ENCODE measurements at regions not wholly inside any gene's neighbourhood (a gene's known extent, or its start where the extent isn't known, plus 50 kb on each side); places are given as distances from the start of the nearest gene placed in this dataset.
A peak's percentile ranks its signal among the peaks of the same experiment; 100 is the strongest.
"Not testable (repeated sequence)": the region's sequence is repeated elsewhere in the genome, so short reads cannot be mapped to it uniquely, and the experiment has no call there.

GRCh38 chr12:124651516-124652273 lies 84.3 kb upstream of the NCOR2 start:
- DNase-seq (ENCODE audit: low spot score) = no peak

DNA sequence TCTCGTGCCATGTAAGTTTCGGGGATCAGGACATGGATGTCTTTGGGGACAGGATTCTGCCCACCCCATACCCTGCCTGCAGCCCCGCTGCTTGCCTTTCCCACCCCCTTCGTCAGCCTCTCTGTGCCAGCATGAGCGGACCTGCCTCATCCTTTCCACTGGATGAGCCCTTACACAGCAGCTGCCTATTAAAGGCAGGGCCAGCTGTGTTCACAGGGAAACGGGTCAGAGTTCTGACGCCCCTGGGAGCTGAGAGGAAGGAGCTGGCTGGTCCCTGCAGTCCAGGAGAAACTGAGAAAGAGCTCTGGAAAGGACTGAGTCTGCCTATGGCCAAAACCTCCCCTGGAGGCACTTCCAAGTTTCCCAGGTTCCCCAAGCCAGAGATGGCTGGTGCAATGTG lies 83.5 kb upstream of the NCOR2 start:
- no peak for DNase-seq (ENCODE audit: low spot score)

GRCh38 chr12:124648710-124649384 lies 81.4 kb upstream of the NCOR2 start:
- DNase-seq (ENCODE audit: low spot score) = no peak

DNA sequence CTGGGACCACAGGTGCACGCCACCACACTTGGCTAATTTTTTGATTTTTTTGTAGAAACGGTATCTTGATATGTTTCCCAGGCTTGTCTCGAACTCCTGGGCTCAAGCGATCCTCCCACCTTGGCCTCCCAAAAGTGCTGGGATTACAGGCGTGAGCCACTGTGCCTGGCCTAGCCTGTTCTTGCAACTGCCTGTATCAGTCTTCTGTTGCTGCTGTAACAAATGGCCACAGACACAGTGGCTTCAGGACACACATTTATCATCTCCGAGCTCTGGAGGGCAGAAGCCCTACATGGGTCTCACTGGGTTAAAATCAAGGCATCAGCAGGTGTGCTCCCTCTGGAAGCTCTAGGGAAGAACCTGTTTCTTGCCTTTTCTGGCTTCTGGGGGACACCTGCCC lies 79.9 kb upstream of the NCOR2 start:
- no peak for DNase-seq (ENCODE audit: low spot score)

DNA sequence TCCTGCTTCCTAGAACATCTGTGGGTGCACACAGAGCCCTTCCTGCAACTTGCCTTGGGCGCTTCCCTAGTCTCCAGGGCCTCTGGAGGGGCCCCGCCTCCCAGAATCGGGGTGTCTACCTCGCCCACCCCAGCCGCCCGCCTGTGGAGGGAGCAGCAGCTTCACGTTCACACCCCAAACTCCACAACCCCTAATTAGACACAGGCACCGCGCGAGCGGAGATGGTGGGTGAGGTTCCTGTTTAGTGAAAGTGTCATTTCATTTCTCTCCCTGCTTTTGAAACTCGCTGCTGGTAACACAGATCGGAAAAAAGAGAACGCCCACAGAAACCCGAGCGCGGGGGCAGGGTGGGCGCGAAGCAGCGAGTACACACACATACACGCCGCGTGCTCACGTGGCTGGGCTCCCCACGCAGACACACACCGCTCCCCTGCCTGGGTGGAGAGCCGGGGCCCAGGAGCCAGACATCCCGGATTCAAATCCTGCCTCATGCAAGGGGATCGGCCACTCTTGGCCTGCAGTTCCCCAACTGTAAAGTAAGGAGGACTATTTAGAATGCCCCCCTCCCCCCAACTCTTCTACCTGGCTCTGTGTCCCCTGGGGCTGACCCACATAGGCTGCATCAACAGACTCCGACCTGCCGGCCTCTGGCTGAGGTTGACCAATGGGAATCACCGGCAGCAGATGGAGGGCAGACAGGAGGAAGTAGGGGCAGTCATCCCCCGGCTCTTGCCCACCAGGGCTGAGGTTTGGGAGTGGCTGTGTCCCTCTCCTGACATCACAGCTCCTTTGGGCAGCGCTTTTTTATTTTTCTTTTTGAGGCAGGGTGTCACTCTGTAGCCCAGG lies 79.2 kb upstream of the NCOR2 start:
- no peak for DNase-seq (ENCODE audit: low spot score)

GRCh38 chr12:124645530-124646244 lies 78.3 kb upstream of the NCOR2 start:
- DNase-seq (ENCODE audit: low spot score) = no peak

GRCh38 chr12:124643768-124644167 lies 76.4 kb upstream of the NCOR2 start:
- not testable (repeated sequence) for DNase-seq (ENCODE audit: low spot score)

GRCh38 chr12:124642105-124642504 lies 74.7 kb upstream of the NCOR2 start:
- DNase-seq (ENCODE audit: low spot score) = no peak

DNA sequence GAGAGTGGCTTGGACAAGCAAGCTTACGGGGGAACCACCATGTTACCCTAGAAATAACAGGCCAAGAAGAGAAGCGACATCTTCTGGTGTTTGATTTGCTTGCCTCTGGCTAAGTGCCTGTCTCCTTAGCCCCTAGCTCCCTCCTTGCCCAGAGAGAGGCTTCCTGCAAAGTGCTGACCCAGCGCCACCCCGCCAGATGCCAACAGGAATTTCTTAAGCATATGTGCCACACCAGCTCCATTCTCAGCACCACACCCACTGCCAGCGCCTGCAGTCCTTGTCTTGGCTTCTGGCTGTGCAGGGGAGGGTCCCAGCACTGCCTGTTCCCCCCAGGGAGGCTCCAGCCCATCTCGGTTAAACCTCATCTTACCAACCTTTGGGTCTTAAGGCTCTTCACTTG lies 74.2 kb upstream of the NCOR2 start:
- DNase-seq (ENCODE audit: low spot score) = no peak

GRCh38 chr12:124640056-124640455 lies 72.6 kb upstream of the NCOR2 start:
- no peak for DNase-seq (ENCODE audit: low spot score)

DNA sequence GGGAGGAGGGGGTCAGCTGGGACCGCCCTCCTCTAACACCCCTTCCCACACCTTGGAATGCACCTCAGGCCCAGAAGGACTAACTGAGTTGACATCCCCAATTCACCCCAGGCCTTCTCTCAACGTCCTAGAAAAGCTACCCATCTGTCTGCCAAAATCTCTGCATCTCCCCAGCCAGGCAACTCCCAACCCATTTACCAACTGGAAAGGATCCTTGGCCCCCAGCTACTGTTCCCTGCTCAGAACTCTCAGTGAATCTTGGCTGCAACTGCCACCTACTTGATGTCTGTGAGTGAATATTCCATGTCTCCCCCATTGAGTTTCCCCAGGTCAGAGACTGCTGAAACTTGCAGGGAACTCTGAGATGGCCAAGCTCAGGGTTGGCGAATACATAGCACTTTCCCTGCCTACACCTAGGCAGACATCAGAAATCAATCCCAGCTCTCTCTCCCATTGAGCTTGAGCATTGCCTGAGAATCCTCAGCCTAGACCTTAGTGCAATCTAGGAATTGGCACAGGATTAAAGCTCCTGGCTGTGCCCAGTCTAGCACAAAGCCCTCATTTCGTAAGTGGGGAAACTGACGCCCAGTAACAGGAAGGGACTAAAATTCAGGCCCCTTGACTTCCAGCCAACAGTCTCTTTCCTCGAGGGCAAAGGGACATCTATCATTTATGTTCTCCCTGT lies 71.9 kb upstream of the NCOR2 start:
- no peak for DNase-seq (ENCODE audit: low spot score)

DNA sequence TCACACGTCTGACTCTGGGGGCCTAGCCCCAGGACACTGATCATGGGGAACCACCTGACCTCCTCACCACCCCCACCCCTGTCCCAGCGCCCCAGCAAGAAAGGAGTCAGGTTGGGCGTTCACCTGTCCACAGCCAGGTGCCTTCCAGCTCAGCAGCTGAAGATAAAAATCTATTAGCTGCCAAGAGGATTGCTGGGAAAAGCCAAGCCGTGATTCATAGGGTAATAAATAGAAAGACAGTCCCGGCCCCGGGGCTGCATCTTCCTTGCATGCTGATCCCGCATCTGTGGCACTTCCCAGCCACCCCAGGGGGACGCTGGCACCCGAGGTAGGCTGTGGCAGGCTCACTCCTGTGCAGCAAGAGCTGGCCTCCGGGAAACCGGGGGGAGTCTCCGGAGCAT lies 70.2 kb upstream of the NCOR2 start:
- no peak for DNase-seq (ENCODE audit: low spot score)

GRCh38 chr12:124637163-124637562 lies 69.8 kb upstream of the NCOR2 start:
- DNase-seq (ENCODE audit: low spot score) = no peak

GRCh38 chr12:124636138-124636978 lies 68.9 kb upstream of the NCOR2 start:
- DNase-seq (ENCODE audit: low spot score) = peak; percentile 15

GRCh38 chr12:124635316-124635715 lies 67.9 kb upstream of the NCOR2 start:
- DNase-seq (ENCODE audit: low spot score) = no peak

DNA sequence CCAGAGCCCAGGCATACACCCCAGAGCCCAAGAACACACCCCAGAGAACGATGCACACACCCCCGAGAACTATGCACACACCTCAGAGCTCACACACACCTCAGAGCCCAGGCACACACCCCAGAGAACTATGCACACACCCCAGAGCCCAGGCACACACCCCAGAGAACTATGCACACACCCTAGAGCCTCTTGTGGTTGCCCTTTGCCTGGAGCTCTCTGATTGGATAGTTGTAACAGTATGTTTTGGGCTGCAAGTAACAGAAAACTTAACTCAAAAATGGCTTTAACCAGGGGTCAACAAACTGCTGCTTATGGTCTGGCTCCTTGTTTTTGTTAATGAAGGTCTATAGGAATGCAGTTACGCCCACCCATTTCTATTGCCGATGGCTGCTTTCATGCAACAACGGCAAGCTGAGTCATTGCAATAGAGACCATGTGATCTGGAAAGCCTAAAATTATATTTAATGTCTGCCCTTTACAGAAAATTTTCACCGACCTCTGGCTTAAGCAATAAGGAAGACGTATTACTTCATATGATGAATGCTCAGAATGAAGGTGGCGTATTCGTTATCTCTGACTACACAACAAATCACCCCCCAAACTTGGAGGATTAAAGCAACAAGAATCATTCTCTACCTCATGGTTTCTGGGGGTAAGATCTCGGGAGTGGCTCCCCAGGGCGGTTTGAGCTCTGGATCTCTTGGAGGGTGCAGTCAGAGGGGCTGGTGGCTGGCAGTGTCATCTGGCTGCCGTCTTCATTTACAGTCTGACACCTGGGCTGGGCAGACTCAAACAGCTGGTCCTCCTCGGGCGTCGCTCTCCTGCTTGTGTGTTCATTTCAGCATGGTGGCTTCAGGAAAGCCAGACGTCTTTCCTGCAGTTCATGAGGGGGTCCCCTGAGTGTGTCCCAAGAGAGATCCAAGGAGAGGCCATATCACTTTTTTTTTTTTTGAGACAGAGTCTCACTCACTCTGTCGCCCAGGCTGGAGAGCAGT lies 66.3 kb upstream of the NCOR2 start:
- DNase-seq (ENCODE audit: low spot score) = no peak

GRCh38 chr12:124632519-124632984 lies 65.1 kb upstream of the NCOR2 start:
- no peak for DNase-seq (ENCODE audit: low spot score)

GRCh38 chr12:124631681-124632256 lies 64.4 kb upstream of the NCOR2 start:
- no peak for DNase-seq (ENCODE audit: low spot score)

DNA sequence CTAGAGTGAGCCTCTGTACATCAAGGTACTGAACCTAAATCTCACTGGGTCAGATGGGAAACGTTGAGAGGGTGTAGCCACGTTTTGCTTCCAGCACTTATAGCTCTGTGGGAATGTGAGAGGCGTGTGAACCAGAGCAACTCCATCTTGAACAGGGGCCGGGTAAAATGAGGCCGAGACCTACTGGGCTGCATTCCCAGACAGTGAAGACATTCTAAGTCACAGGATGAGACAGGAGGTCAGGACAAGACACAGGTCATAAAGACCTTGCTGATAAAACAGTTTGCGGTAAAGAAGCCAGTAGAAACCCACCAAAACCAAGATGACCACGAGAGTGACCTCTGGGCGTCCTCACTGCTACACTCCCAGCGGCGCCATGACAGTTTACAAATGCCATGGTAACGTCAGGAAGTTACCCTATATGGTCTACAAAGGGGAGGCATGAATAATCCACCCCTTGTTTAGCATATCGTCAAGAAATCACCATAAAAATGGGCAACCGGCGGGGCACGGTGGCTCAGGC lies 63.4 kb upstream of the NCOR2 start:
- no peak for DNase-seq (ENCODE audit: low spot score)
